ENCODE measurements at regions not wholly inside any gene's neighbourhood (a gene's known extent, or its start where the extent isn't known, plus 50 kb on each side); places are given as distances from the start of the nearest gene placed in this dataset.

DNA sequence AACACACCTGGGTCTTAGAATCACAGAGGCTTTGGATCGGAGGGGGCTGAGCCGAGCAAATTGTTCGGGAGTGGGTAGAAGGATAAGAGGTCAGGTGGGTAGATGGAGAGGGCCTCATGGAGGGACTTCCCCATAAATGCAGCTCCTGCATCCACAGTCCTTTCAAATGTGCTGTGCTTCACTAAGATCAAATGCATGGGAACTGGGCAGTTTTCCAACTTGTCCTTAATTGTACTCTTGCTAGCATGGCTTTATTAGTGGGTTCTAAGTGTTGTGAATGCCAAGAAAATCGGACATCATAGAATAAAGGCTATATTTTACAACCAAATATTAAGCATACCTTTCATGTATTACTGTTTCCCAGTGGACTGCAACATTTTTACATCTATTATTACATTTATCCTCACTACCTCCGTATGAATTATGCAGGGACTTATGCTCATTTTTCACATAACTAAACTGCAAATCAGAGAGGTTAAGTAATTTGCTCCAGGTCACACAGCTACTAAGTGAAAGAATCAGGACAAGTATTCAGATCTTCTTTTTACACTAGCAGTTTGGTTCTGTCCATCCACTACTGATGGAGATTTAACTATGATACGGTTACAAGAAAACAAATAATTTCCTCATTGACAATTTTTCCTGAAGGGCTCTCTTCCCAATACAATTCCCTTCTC, 174.5 kb upstream of the RUNX1 start:
- DNase-seq (ENCODE audit: low spot score): no peak

DNA sequence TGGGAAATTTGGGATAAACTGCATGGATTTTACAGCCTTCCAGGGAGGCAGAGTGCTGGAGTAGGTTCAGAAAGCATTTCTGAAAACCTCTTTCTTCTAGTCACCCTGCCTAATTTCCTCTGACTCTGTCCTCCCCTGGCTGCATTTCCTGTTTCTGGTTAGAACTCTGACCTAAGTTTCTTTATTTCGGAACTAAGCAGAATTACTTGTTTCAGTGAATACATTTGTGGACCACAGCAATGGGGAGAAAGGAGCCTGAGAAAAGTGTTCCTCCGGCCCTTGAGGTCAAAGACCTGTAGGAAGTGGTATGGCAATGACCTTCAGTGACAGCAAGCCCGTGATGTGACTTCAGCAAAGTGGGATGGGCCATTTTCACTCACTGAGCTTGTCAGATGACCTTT, 173.4 kb upstream of the RUNX1 start:
- DNase-seq (ENCODE audit: low spot score): no peak

GRCh38 chr21:35222021-35222420, 172.9 kb upstream of the RUNX1 start:
- no peak for DNase-seq (ENCODE audit: low spot score)

DNA sequence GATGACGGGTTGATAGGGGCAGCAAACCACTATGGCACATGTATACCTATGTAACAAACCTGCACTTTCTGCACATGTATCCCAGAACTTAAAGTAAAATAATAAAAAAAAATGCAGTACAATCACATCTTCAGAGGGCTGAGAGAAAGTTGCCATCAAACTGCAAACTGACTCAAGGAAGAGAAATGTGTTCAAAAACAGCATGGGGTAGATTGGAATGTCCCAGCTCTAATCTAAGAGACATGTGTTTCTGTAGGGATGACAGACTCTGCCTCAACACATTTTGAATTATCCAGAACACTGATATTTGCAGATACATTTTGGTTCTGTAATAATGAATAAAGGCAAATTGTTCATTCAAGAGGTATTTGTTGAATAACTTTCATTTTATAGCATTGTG, 171.2 kb upstream of the RUNX1 start:
- no peak for DNase-seq (ENCODE audit: low spot score)

DNA sequence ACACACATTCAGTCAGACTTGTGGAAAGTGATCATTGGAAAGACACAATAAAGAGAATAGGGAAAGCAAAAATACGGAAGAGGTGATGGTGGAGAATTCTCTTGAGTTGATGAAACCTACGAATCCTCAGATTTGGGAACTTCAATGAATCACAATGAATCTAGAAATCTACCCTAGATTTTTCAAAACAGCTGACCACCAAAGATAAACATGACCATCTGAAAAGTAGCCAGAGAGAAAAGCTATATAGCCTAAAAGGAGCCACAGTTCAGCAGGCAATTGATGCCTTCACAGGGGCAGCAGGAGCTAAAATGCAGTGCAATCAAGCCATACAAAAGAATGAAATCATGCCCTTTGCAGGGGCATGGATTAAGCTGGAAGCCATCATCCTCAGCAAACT, 170.6 kb upstream of the RUNX1 start:
- no peak for DNase-seq (ENCODE audit: low spot score)

GRCh38 chr21:35219291-35219690, 170.2 kb upstream of the RUNX1 start:
- DNase-seq (ENCODE audit: low spot score): no peak

DNA sequence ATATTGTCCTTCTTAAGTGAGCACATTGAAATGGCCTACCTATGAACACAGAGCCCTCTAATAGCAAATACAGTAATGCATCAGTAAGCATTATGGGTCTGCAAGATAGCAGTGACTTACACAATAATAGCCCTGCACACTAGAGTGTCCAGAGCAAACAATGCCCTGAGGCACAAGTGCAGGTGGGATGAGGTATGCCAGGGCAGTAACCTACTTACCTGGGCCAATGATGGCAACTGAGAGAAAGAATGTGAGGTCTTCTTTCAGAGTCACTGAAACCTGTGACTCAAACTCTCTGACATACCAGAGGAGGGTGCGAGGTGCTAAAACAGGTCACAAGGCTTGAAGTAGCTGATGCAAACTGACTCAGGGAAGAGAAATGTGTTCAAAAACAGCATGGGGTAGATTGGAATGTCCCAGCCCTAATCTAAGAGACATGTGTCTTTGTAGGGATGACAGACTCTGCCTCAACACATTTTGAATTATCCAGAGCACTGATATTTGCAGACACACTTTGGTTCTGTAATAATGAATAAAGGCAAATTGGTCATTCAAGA, 168.5 kb upstream of the RUNX1 start:
- peak; percentile 82 for DNase-seq (ENCODE audit: low spot score)

DNA sequence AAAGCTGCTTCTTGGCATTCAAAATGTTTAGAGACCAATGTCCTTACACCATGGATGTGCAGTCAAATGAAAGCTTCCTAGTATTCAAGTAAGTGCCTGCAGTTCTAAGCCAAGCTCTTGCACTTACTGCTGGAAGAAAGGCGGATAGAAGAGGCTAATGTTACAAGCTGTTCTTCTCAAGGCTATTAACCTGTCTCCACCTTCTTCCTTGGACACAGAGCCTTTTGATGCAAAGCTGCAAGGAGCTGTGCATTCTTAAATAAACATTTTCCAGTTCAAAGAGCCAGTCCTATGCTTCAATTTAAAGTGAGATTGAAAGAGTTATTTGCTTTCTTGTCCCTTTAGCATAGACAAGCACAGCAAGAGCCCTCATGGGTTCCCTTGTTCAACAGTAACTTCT, 167.9 kb upstream of the RUNX1 start:
- no peak for DNase-seq (ENCODE audit: low spot score)

DNA sequence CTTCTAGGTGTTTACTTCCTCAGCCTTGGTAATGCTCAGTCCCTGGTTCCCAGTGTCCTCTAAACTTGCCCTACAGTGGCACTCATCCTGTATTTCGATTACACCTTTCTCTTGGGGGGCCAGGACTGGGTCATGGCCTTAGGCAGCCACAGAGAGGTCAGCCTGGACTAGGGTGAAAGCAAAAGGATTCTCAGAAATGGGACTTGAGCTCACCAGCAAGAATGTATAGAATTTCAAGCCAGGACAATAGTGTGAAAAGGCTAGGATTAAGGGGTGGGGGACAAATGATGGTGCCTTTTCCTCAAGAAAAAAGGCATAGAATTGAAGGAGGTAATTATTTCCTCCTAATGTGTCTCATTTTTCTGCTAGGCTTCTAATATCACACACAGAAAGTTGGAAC, 166.8 kb upstream of the RUNX1 start:
- DNase-seq (ENCODE audit: low spot score): no peak

- no peak for DNase-seq (ENCODE audit: low spot score)
Observed at GRCh38 chr21:35212393-35213127, 163.5 kb upstream of the RUNX1 start.

DNA sequence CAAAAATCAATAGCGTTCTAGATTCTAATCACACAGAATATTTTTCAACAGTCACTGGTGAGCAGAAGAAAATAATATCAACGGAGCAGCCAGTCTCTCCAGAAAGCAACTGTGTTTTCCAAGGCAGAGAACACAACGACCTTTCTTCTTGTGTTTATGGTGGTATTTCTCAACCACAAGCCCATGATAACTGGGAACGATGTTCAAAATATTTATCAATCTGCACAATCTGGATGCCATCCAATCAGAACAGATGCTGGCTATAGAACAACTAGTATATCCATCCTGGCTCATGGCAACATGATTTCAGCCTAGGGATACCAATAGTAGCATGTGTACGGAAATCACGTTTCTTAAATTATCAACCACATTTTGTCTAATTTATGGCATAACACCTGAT, 162.7 kb upstream of the RUNX1 start:
- no peak for DNase-seq (ENCODE audit: low spot score)

DNA sequence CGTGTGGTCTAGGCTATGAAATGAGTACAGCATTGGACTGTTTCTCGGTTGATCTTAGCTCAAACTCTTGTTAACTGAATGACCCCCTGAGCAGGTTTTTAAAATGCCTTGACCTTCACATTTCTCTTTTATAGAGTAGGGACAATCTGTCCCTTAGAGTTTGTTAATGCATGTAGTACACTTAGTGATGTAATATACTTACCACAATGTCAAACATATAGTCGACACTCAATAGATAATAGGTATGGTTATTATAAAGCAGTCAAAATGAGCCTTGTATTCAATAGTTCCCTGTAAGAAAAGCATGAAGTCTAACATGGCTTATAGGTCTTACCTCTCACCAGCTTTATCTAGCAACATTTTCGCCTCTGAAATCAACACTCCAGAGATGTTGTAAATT, 161.0 kb upstream of the RUNX1 start:
- DNase-seq (ENCODE audit: low spot score): no peak

GRCh38 chr21:35208810-35209517, 159.9 kb upstream of the RUNX1 start:
- peak; percentile 24 for DNase-seq (ENCODE audit: low spot score)

GRCh38 chr21:35208104-35208503, 159.0 kb upstream of the RUNX1 start:
- DNase-seq (ENCODE audit: low spot score): no peak

DNA sequence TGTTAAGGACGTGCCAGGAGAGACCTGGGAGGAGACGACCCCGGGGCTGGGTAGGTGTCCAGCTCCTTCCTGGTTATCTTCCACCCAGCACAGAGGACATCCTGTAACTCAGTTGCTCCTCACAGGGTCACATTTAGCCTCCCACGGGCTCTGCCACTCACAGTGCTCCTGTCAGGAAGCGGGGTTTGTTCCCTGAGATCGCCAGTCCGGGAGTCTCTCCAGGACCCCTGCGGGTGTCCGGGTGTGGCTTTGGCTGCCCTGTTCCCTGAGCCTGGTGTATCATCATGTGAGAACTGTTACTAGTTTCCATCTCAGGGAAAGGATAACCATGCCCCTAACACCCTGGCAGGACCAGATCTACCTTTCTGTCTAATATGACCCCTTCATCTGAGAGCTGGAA, 158.2 kb upstream of the RUNX1 start:
- no peak for DNase-seq (ENCODE audit: low spot score)

DNA sequence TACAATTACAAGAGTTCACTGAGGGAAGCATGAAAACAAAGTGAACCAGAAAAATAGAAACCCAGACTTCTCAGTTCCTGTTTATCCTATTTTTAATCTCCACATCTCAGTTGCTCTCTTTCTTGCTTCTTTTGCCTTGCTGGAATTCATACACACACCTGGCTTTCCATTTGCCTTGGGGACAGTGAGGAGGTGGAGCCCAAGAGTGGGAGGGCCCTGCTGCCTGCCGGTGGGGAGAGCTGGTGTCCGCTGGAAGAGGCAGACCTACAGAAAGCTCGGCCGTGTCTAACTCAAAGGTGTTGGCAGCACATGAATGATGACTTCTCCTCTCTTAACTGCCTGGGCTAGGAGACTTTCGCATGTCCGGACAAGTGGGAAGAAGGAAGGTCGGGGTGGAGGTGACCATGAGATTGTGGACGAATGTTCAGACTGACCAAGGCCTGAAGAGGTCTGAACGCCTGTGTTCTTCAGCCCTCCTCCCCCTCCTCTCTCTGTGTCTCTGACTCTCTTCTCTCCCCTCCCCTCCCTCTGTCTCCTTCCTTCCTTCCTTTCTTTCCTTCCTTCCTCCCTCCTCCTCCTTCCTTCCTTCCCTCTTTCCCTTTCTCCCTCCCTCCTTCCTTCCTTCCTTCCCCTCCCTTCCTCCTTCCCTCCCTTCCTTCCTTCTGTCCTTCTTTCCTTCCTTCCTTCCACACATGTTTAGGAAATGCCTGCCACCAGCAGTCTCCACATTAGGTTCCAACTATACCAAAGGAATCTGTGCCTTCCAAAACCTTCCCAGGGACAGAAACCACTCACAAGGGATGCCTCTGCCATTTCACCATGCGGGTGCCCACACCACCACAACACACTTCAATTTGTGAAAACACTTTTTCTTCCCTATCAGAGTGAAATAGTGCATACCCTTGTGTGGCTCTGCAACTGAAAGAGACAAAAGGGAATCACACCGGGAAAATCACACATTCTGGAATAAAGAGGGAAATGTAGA, 157.3 kb upstream of the RUNX1 start:
- no peak for DNase-seq (ENCODE audit: low spot score)

- DNase-seq (ENCODE audit: low spot score): peak; percentile 74
Observed at GRCh38 chr21:35204850-35205541, 155.9 kb upstream of the RUNX1 start.

GRCh38 chr21:35204125-35204524, 155.0 kb upstream of the RUNX1 start:
- no peak for DNase-seq (ENCODE audit: low spot score)

GRCh38 chr21:35203093-35203977, 154.2 kb upstream of the RUNX1 start:
- peak; percentile 50 for DNase-seq (ENCODE audit: low spot score)

GRCh38 chr21:35202431-35202830, 153.3 kb upstream of the RUNX1 start:
- DNase-seq (ENCODE audit: low spot score): peak; percentile 24
